AG04450 (cell line): ENCODE measurements at regions not wholly inside any gene's neighbourhood (a gene's known extent, or its start where the extent isn't known, plus 50 kb on each side); places are given as distances from the start of the nearest gene placed in this dataset.

ENCODE experiments used
- CTCF ChIA-PET: fragments of 300-600, 350-600 bp; formaldehyde crosslinking; extraction: SDS; loops from one replicate; lab custom pipeline; 2022; ENCODE audit warnings: antibody characterized with exemption, inconsistent platforms; lab: Charles Lee
- POLR2A ChIA-PET: fragments of 350-600 bp; formaldehyde crosslinking; extraction: SDS; loops from one replicate; lab custom pipeline; 2021; ENCODE audit warnings: antibody characterized with exemption, inconsistent platforms; lab: Yijun Ruan, JAX
- DNase-seq: peaks from one replicate; pipeline ENCODE4 v3.0.0-alpha.2; 2011; ENCODE audit warnings: low read depth, low spot score
- H3K27ac ChIP-seq: one replicate; pipeline ENCODE4 v1.5.1; 2012; ENCODE audit warnings: low read depth, low read length, control low read depth
- H3K27me3 ChIP-seq: one replicate; pipeline ENCODE4 v1.6.0; 2012; ENCODE audit warnings: low read length; ENCODE audit not compliant: control insufficient read depth, insufficient read depth
- H3K4me3 ChIP-seq: 2 replicates; pipeline ENCODE4 v1.5.1; 2011; ENCODE audit warnings: mild to moderate bottlenecking, low read depth, low read length, control low read depth
- H3K9me3 ChIP-seq: 2 replicates; pipeline ENCODE4 v1.5.1; 2012; ENCODE audit warnings: low read length; ENCODE audit not compliant: control insufficient read depth, insufficient read depth
- TF ChIP-seq, protein P1 (sequence below): IDR thresholded peaks from 2 replicates; pipeline ENCODE4 v1.5.1; 2011; ENCODE audit warnings: low read depth, low read length, control low read depth, inconsistent platforms

GRCh38 chr2:5933669-5934068, 241.5 kb downstream of the SOX11 start:
- no peak for DNase-seq
- POLR2A ChIA-PET: no interaction called here
- CTCF ChIA-PET: no interaction called here
- TF ChIP-seq, protein P1, sequence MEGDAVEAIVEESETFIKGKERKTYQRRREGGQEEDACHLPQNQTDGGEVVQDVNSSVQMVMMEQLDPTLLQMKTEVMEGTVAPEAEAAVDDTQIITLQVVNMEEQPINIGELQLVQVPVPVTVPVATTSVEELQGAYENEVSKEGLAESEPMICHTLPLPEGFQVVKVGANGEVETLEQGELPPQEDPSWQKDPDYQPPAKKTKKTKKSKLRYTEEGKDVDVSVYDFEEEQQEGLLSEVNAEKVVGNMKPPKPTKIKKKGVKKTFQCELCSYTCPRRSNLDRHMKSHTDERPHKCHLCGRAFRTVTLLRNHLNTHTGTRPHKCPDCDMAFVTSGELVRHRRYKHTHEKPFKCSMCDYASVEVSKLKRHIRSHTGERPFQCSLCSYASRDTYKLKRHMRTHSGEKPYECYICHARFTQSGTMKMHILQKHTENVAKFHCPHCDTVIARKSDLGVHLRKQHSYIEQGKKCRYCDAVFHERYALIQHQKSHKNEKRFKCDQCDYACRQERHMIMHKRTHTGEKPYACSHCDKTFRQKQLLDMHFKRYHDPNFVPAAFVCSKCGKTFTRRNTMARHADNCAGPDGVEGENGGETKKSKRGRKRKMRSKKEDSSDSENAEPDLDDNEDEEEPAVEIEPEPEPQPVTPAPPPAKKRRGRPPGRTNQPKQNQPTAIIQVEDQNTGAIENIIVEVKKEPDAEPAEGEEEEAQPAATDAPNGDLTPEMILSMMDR: no peak
- Histone ChIP-seq H3K4me3 (no peak overlapping the region), H3K27ac (no peak overlapping the region), H3K9me3 (no peaks in the 10 kb centered on the region; the same call in 1 of the 2 replicates), H3K27me3 (peaks cover 2% of the 10 kb centered on the region)

GRCh38 chr2:5937321-5937720, 245.1 kb downstream of the SOX11 start:
- Histone ChIP-seq H3K27ac (no peak overlapping the region), H3K4me3 (no peak overlapping the region), H3K27me3 (peaks cover 2% of the 10 kb centered on the region), H3K9me3 (no peaks in the 10 kb centered on the region; the same call in 1 of the 2 replicates)
- no peak for DNase-seq
- TF ChIP-seq, protein P1: no peak
- ChIA-PET POLR2A (no interaction called here), CTCF (no interaction called here)

- CTCF ChIA-PET: interaction anchor here (1.2 kb wide), 1 partner anchor 10 kb away, joined by 3 read pairs; no protein-coding TSS in a partner anchor
- TF ChIP-seq, protein P1: no peak
Observed at GRCh38 chr2:5937851-5938565, 245.8 kb downstream of the SOX11 start.

DNA sequence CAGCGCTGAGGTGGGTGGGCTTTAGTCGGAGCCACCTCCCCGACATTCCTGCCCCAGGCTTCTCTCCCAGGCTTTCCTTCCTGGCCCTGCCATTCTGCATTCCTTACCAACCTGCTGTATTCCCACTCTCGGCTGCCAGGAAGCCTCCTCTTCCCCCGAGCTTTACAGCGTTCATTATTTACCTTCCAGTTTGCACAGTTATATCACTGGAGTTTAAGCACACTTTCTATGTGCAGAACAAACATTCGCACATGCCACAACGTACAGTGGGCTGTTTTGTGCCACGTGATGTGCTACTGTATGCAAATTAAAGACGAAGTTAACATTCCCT, 246.3 kb downstream of the SOX11 start:
- DNase-seq: no peak
- ChIA-PET CTCF (interaction anchor here (1.2 kb wide), 1 partner anchor 10 kb away, joined by 3 read pairs; no protein-coding TSS in a partner anchor), POLR2A (no interaction called here)
- Histone ChIP-seq H3K27ac (no peak overlapping the region), H3K4me3 (no peak overlapping the region), H3K9me3 (no peaks in the 10 kb centered on the region), H3K27me3 (peaks cover 2% of the 10 kb centered on the region)
- TF ChIP-seq, protein P1: no peak

More at GRCh38 chr2:5937851-5938565, 245.8 kb downstream of the SOX11 start:
- Histone ChIP-seq H3K27ac (no peak overlapping the region), H3K4me3 (no peak overlapping the region), H3K9me3 (no peaks in the 10 kb centered on the region), H3K27me3 (peaks cover 2% of the 10 kb centered on the region)
- DNase-seq: no peak
- POLR2A ChIA-PET: no interaction called here

GRCh38 chr2:5939553-5939952, 247.4 kb downstream of the SOX11 start:
- H3K27me3 ChIP-seq: peaks cover 2% of the 10 kb centered on the region
- TF ChIP-seq, protein P1: no peak
- no peak overlapping the region for H3K4me3 ChIP-seq
- ChIA-PET POLR2A (no interaction called here), CTCF (no interaction called here)
- H3K27ac ChIP-seq: no peak overlapping the region
- no peaks in the 10 kb centered on the region for H3K9me3 ChIP-seq
- no peak for DNase-seq
